Psoas muscle (tissue), 7 donors: ENCODE measurements at regions not wholly inside any gene's neighbourhood (a gene's known extent, or its start where the extent isn't known, plus 50 kb on each side); places are given as distances from the start of the nearest gene placed in this dataset.

Experiments used
- ATAC-seq, 4 donors: fragments of 200-7000 bp; cut with Tn5 transposase; one replicate each; pipeline ENCODE4 v1.9.1; 2020; ENCODE audit warnings: moderate library complexity in 3 of 4, mild to moderate bottlenecking in 2 of 4
- DNase-seq, 2 donors: peaks; one replicate each; pipeline ENCODE4 v3.0.0-alpha.2; 2020
- H3K27ac ChIP-seq: fragments of 200-600 bp; one replicate; pipeline ENCODE4 v1.8.0; 2022
- H3K27me3 ChIP-seq, 3 donors: fragments of 200-600 bp in 1 of 3; one replicate each; pipeline versions ENCODE4 v1.6.1 to v1.8.0; 2013 to 2022; ENCODE audit warnings: low read length in 2 of 3, mild to moderate bottlenecking in 2 of 3, moderate library complexity in 1 of 3; ENCODE audit not compliant: insufficient read depth in 3 of 3
- H3K36me3 ChIP-seq, 2 donors: fragments of 200-600 bp in 1 of 2; one replicate each; pipeline versions ENCODE4 v1.6.1 to v1.8.0; 2013 to 2022; ENCODE audit warnings: low read depth in 1 of 2, mild to moderate bottlenecking in 1 of 2, moderate library complexity in 1 of 2; ENCODE audit not compliant: insufficient read depth in 1 of 2
- H3K4me1 ChIP-seq: fragments of 200-600 bp; one replicate; pipeline ENCODE4 v1.8.0; 2022
- H3K4me3 ChIP-seq: fragments of 200-600 bp; one replicate; pipeline ENCODE4 v1.8.0; 2022; ENCODE audit warnings: mild to moderate bottlenecking
- H3K9me3 ChIP-seq: fragments of 200-600 bp; one replicate; pipeline ENCODE4 v1.8.0; 2022
- CTCF ChIP-seq: fragments of 200-600 bp; IDR thresholded peaks from one replicate; pipeline ENCODE4 v1.8.0; 2022; ENCODE audit warnings: antibody characterized with exemption
- WGBS, 3 donors: extraction: QIAGEN DNeasy Blood & Tissue Kit; methylation state at CpG; one replicate each; pipeline versions ENCODE4 v1.1.6 to v1.1.7; 2013; 5-methylcytosine and 5-hydroxymethylcytosine counted together
- intact Hi-C, 2 donors: fragments of 100-400 bp; cut with DNase I; formaldehyde crosslinking; loops; one replicate each; pipeline versions ENCODE4 v1.11.0 to v1.14.2; 2022
- donor health status: healthy with polysubstance abuse.
- donor health status: DM: no; HTN: no; CAD: no; lungs with moderate emphysema.
- donor health status: Bipolar disorder and iron deficiency.
- donor health status: healthy.
- donor health status: DM: yes; HTN: yes; CAD: no.
- donor health status: DM: no; HTN: no; CAD: no.
- donor health status: DM: yes; HTN: yes; CAD: no.

- Histone ChIP-seq H3K9me3 (no peaks in the 10 kb centered on the region), H3K27me3 (no peaks in the 10 kb centered on the region), H3K4me3 (no peak overlapping the region), H3K36me3 (no peaks in the 10 kb centered on the region), H3K4me1 (no peaks in the 10 kb centered on the region), H3K27ac (no peak overlapping the region)
- intact Hi-C loops, result loop anchor here (2.0 to 10.0 kb wide), 2 partner anchors 609 kb away; no protein-coding TSS in a partner anchor
- WGBS, 3 donors, result 29 to 38% (median 30%) methylated on average over 4 of the region's 4 CpGs
- ATAC-seq (peak in 1 of 4 donors; percentile 56), DNase-seq (no peak)
- peak; percentile 60 for TF ChIP-seq CTCF
Observed at GRCh38 chr1:96236156-96236739, 485.3 kb upstream of the PTBP2 start.

GRCh38 chr1:96238426-96238825 lies 483.2 kb upstream of the PTBP2 start:
- 60 to 64% (median 63%) methylated on average over 4 of the region's 4 CpGs for WGBS, 3 donors
- ATAC-seq, result no peak
- DNase-seq, result no peak
- H3K27ac ChIP-seq, result no peak overlapping the region
- intact Hi-C loops, result loop anchor here in 1 of 2 donors (10.0 kb wide), 1 partner anchor 606 kb away; no protein-coding TSS in a partner anchor
- H3K4me1 ChIP-seq, result no peaks in the 10 kb centered on the region
- H3K9me3 ChIP-seq, result no peaks in the 10 kb centered on the region
- no peak overlapping the region for H3K4me3 ChIP-seq
- H3K27me3 ChIP-seq, result no peaks in the 10 kb centered on the region
- no peaks in the 10 kb centered on the region for H3K36me3 ChIP-seq
- TF ChIP-seq CTCF, result no peak

- Histone ChIP-seq H3K4me1 (no peaks in the 10 kb centered on the region), H3K4me3 (no peak overlapping the region), H3K9me3 (no peaks in the 10 kb centered on the region), H3K27ac (no peak overlapping the region), H3K27me3 (no peaks in the 10 kb centered on the region), H3K36me3 (no peaks in the 10 kb centered on the region)
- DNase-seq (no peak), ATAC-seq (no peak)
- TF ChIP-seq CTCF, result no peak
- intact Hi-C loops, result no loop called here
Observed at GRCh38 chr1:96240438-96240837, 481.1 kb upstream of the PTBP2 start.

GRCh38 chr1:96253246-96254035 lies 468.1 kb upstream of the PTBP2 start:
- 55 to 77% (median 61%) methylated on average over 4 of the region's 4 CpGs for WGBS, 3 donors
- no peak for TF ChIP-seq CTCF

More at GRCh38 chr1:96253246-96254035, 468.1 kb upstream of the PTBP2 start:
- Histone ChIP-seq H3K27ac (no peak overlapping the region), H3K9me3 (no peaks in the 10 kb centered on the region), H3K4me3 (no peak overlapping the region), H3K36me3 (no peaks in the 10 kb centered on the region), H3K4me1 (no peaks in the 10 kb centered on the region), H3K27me3 (no peaks in the 10 kb centered on the region)
- DNase-seq (no peak), ATAC-seq (no peak)
- intact Hi-C loops, result no loop called here
